ENCODE measurements at regions not wholly inside any gene's neighbourhood (a gene's known extent, or its start where the extent isn't known, plus 50 kb on each side); places are given as distances from the start of the nearest gene placed in this dataset.

DNA sequence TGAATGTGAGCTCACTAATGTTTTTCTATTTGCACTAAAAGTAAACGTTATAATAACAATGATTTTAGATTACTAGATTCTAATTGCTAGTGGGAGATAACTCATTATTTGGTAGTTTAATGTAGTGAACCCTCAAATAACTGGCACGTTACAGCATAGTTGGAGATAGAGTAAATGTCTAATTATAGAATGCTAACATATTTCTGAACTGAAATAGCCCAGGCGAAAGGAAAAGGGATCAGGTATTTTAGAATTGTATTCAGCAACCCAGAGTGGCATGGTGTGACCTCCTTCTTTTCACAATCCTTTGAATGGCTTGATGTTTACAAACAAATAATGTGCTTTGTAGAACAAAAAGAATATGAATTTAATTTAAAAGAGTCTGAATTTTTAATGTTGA is 1221.2 kb downstream of the CDH8 start:
- no peak for DNase-seq
- H3K4me1 Mint-ChIP-seq (ENCODE audit: low read depth, unreplicated experiment) = no peaks in the 10 kb centered on the region
- H3K9me3 Mint-ChIP-seq (ENCODE audit: unreplicated experiment) = no peaks in the 10 kb centered on the region
- TF ChIP-seq, protein P1, sequence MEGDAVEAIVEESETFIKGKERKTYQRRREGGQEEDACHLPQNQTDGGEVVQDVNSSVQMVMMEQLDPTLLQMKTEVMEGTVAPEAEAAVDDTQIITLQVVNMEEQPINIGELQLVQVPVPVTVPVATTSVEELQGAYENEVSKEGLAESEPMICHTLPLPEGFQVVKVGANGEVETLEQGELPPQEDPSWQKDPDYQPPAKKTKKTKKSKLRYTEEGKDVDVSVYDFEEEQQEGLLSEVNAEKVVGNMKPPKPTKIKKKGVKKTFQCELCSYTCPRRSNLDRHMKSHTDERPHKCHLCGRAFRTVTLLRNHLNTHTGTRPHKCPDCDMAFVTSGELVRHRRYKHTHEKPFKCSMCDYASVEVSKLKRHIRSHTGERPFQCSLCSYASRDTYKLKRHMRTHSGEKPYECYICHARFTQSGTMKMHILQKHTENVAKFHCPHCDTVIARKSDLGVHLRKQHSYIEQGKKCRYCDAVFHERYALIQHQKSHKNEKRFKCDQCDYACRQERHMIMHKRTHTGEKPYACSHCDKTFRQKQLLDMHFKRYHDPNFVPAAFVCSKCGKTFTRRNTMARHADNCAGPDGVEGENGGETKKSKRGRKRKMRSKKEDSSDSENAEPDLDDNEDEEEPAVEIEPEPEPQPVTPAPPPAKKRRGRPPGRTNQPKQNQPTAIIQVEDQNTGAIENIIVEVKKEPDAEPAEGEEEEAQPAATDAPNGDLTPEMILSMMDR (IDR thresholded peaks at IDR 0.05; ENCODE audit: partially characterized antibody, unreplicated experiment) = no peak
- no peak overlapping the region for H3K27ac Mint-ChIP-seq (ENCODE audit: unreplicated experiment)
- no peaks in the 10 kb centered on the region for H3K27me3 Mint-ChIP-seq (ENCODE audit: unreplicated experiment)
- H3K36me3 Mint-ChIP-seq (ENCODE audit: unreplicated experiment) = no peaks in the 10 kb centered on the region
- H3K4me3 Mint-ChIP-seq (ENCODE audit: unreplicated experiment) = no peak overlapping the region

DNA sequence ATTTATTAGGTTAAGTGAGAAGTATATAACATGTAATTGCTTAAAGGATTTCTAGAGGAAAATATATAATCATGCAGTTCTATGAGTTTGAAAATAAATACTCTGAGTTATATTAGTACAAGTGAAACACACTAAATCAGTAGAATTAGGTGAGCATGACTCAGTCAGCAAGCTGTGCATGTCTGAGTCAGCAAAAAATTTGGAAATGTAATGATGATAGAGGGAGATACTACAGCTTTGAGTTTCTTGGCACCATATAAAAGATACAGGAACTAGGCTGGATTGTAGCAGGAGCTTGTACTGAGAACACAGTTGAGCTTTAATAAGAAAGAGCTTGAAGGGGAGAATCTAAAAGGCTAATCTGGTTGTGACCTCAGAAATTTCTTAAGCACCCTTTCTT is 1224.6 kb downstream of the CDH8 start:
- H3K36me3 Mint-ChIP-seq (ENCODE audit: unreplicated experiment) = no peaks in the 10 kb centered on the region
- no peaks in the 10 kb centered on the region for H3K9me3 Mint-ChIP-seq (ENCODE audit: unreplicated experiment)
- H3K4me3 Mint-ChIP-seq (ENCODE audit: unreplicated experiment) = no peak overlapping the region
- no peaks in the 10 kb centered on the region for H3K27me3 Mint-ChIP-seq (ENCODE audit: unreplicated experiment)
- TF ChIP-seq, protein P1 (IDR thresholded peaks at IDR 0.05; ENCODE audit: partially characterized antibody, unreplicated experiment) = no peak
- H3K27ac Mint-ChIP-seq (ENCODE audit: unreplicated experiment) = no peak overlapping the region
- no peaks in the 10 kb centered on the region for H3K4me1 Mint-ChIP-seq (ENCODE audit: low read depth, unreplicated experiment)
- DNase-seq = no peak

DNA sequence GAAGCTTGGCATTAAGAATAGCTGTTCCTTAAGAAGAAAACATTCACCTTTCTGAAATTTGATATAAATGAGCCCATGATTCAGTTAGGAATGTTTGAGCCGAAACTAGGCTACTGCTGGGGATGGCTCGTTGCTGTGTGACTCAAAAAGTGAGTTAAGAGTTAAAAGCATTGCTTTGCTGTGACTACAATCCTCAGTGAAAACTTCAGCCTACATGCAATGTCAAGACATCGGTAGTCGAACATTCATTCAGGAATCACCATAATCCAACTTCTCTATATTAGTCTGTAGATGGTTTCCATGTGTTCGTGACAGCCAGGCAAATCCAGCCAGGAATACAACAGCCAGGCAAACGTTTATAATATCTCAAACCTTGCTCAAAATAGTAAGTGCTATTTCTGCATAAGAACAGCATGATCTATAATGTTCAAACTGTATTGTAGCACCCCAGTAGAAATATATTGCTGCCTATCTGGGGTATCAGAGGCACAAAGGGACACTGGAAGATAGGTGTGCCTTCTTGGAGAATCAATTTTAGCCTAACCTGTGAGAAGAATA is 1225.1 kb downstream of the CDH8 start:
- TF ChIP-seq, protein P1 (IDR thresholded peaks at IDR 0.05; ENCODE audit: partially characterized antibody, unreplicated experiment) = no peak
- H3K4me1 Mint-ChIP-seq (ENCODE audit: low read depth, unreplicated experiment) = no peaks in the 10 kb centered on the region
- no peak for DNase-seq
- no peaks in the 10 kb centered on the region for H3K9me3 Mint-ChIP-seq (ENCODE audit: unreplicated experiment)
- H3K36me3 Mint-ChIP-seq (ENCODE audit: unreplicated experiment) = no peaks in the 10 kb centered on the region
- H3K27me3 Mint-ChIP-seq (ENCODE audit: unreplicated experiment) = no peaks in the 10 kb centered on the region
- H3K27ac Mint-ChIP-seq (ENCODE audit: unreplicated experiment) = no peak overlapping the region
- H3K4me3 Mint-ChIP-seq (ENCODE audit: unreplicated experiment) = no peak overlapping the region

DNA sequence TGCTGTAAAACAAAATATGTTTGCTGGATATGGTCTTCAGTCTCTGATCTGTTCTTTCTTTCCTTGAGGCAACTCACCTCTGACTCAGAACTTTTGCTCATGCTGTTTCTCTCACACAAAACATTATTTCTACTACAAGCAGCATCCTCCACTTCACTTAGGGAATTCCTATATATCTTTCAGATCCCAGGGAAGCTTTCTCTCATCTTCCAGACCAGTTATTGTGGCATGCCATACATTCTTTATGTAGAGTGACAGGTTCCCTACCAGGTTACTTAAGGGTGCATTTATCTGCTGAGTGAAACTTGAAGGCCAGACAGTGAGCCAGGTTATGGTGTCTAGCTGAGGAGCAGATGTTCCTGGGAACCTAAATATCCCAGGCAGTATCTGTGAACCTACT is 1226.0 kb downstream of the CDH8 start:
- no peaks in the 10 kb centered on the region for H3K4me1 Mint-ChIP-seq (ENCODE audit: low read depth, unreplicated experiment)
- no peak overlapping the region for H3K4me3 Mint-ChIP-seq (ENCODE audit: unreplicated experiment)
- H3K36me3 Mint-ChIP-seq (ENCODE audit: unreplicated experiment) = no peaks in the 10 kb centered on the region
- DNase-seq = no peak
- no peaks in the 10 kb centered on the region for H3K27me3 Mint-ChIP-seq (ENCODE audit: unreplicated experiment)
- TF ChIP-seq, protein P1 (IDR thresholded peaks at IDR 0.05; ENCODE audit: partially characterized antibody, unreplicated experiment) = no peak
- no peak overlapping the region for H3K27ac Mint-ChIP-seq (ENCODE audit: unreplicated experiment)
- H3K9me3 Mint-ChIP-seq (ENCODE audit: unreplicated experiment) = no peaks in the 10 kb centered on the region

DNA sequence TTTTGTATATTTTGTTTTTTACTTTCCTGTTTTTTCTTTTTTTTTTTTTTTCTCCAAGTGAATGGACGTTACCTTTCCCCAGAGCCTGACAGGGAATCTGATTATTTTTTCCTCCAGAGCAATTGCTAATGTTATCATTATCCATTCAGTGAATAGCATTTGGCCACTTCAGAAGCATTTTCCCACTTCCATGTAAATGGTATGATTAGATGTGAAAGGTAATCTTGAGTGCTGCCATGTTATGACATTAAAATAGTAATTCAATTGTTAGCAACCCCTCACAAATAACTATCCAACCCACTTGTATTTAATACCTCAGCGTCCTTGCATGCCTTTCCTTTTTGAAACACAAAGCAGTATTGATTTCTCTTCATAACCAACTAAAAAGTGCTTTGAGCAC is 1243.8 kb downstream of the CDH8 start:
- Mint-ChIP-seq H3K27me3 (ENCODE audit: unreplicated experiment) (no peaks in the 10 kb centered on the region), H3K27ac (ENCODE audit: unreplicated experiment) (no peak overlapping the region), H3K9me3 (ENCODE audit: unreplicated experiment) (no peaks in the 10 kb centered on the region), H3K4me1 (ENCODE audit: low read depth, unreplicated experiment) (no peaks in the 10 kb centered on the region), H3K36me3 (ENCODE audit: unreplicated experiment) (no peaks in the 10 kb centered on the region), H3K4me3 (ENCODE audit: unreplicated experiment) (no peak overlapping the region)
- TF ChIP-seq, protein P1 (IDR thresholded peaks at IDR 0.05; ENCODE audit: partially characterized antibody, unreplicated experiment) = no peak
- DNase-seq = no peak

Measured in glutamatergic neuron (in vitro differentiated cells).